Cardiac fibroblast (primary cell): ENCODE measurements at regions not wholly inside any gene's neighbourhood (a gene's known extent, or its start where the extent isn't known, plus 50 kb on each side); places are given as distances from the start of the nearest gene placed in this dataset.

Experiments used
- DNase-seq, 2 donors: peaks; one replicate each; pipeline versions ENCODE4 v3.0.0 to v3.0.0-alpha.2; 2010; ENCODE audit warnings: low read depth in 2 of 2
- H3K4me3 ChIP-seq, 2 donors: replicated peaks in 1 of 2; 1 replicate in 1 of 2; 2 replicates in 1 of 2; pipeline ENCODE4 v1.5.1; 2011; ENCODE audit warnings: low read depth in 2 of 2, low read length in 2 of 2, mild to moderate bottlenecking in 2 of 2, moderate library complexity in 1 of 2
- CTCF ChIP-seq: IDR thresholded peaks from one replicate; pipeline ENCODE4 v1.5.1; 2011; ENCODE audit warnings: low read depth, mild to moderate bottlenecking, low read length, inconsistent platforms

- peak in 1 of 2 donors; percentile 4 for DNase-seq
- no peak for TF ChIP-seq CTCF
- no peak overlapping the region for H3K4me3 ChIP-seq
Observed at GRCh38 chr5:126188804-126189203, 234.4 kb upstream of the GRAMD2B start.

- no peak overlapping the region for H3K4me3 ChIP-seq
- no peak for DNase-seq
- TF ChIP-seq CTCF: no peak
Observed at GRCh38 chr5:126189231-126189630, 234.0 kb upstream of the GRAMD2B start.

- DNase-seq: no peak
- H3K4me3 ChIP-seq: no peak overlapping the region
- no peak for TF ChIP-seq CTCF
Observed at GRCh38 chr5:126189862-126190261, 233.3 kb upstream of the GRAMD2B start.

- peak in 1 of 2 donors; percentile 2 for DNase-seq
- H3K4me3 ChIP-seq: no peak overlapping the region
- no peak for TF ChIP-seq CTCF
Observed at GRCh38 chr5:126192226-126192625, 231.0 kb upstream of the GRAMD2B start.

GRCh38 chr5:126195410-126196100, 227.7 kb upstream of the GRAMD2B start:
- DNase-seq: no peak
- TF ChIP-seq CTCF: no peak
- H3K4me3 ChIP-seq: no peak overlapping the region

GRCh38 chr5:126198531-126198930, 224.7 kb upstream of the GRAMD2B start:
- no peak for DNase-seq
- H3K4me3 ChIP-seq: no peak overlapping the region
- TF ChIP-seq CTCF: no peak

GRCh38 chr5:126199467-126199866, 223.7 kb upstream of the GRAMD2B start:
- no peak overlapping the region for H3K4me3 ChIP-seq
- no peak for DNase-seq
- no peak for TF ChIP-seq CTCF
